CD4-positive, alpha-beta memory T cell (primary cell): ENCODE measurements at regions not wholly inside any gene's neighbourhood (a gene's known extent, or its start where the extent isn't known, plus 50 kb on each side); places are given as distances from the start of the nearest gene placed in this dataset.

ENCODE experiments used
- CTCF ChIA-PET: fragments of 350-600 bp; sonication (Branson Sonifier 250); formaldehyde crosslinking; loops from one replicate; lab custom pipeline; 2021; ENCODE audit warnings: inconsistent platforms; ENCODE audit not compliant: partially characterized antibody; lab: Charles Lee
- POLR2A ChIA-PET: fragments of 350-600 bp; sonication (Branson Sonifier 250); formaldehyde crosslinking; loops from one replicate; lab custom pipeline; 2021; ENCODE audit not compliant: partially characterized antibody; lab: Charles Lee
- DNase-seq, 5 donors: peaks; one replicate each; pipeline versions ENCODE4 v3.0.0 to v3.0.0-alpha.2; 2020 to 2022; ENCODE audit warnings: mixed read lengths in 1 of 5
- H3K27ac ChIP-seq: one replicate; pipeline ENCODE4 v1.7.0; 2013; ENCODE audit warnings: low read depth, low read length
- H3K27me3 ChIP-seq: 2 replicates; pipeline ENCODE4 v1.7.0; 2013; ENCODE audit warnings: mild to moderate bottlenecking, low read length, moderate library complexity; ENCODE audit not compliant: insufficient read depth
- H3K36me3 ChIP-seq: 2 replicates; pipeline ENCODE4 v1.7.0; 2013; ENCODE audit warnings: mild to moderate bottlenecking, low read length, moderate library complexity; ENCODE audit not compliant: insufficient read depth
- H3K4me1 ChIP-seq: 2 replicates; pipeline ENCODE4 v1.7.0; 2013; ENCODE audit warnings: mild to moderate bottlenecking, low read length, moderate library complexity; ENCODE audit not compliant: insufficient read depth
- H3K4me3 ChIP-seq, 2 donors: one replicate each; pipeline ENCODE4 v1.7.0; 2013; ENCODE audit warnings: low read length in 2 of 2, mild to moderate bottlenecking in 1 of 2
- H3K9me3 ChIP-seq, 2 donors: one replicate each; pipeline ENCODE4 v1.7.0; 2013; ENCODE audit warnings: low read length in 2 of 2, control low read depth in 1 of 2; ENCODE audit not compliant: control insufficient read depth in 1 of 2
- H3K27ac Mint-ChIP-seq, 7 donors: one replicate each; pipeline ENCODE4 v1.8.0; 2020 to 2021; ENCODE audit warnings: mixed read lengths in 7 of 7, mild to moderate bottlenecking in 6 of 7, inconsistent platforms in 3 of 7, moderate library complexity in 3 of 7
- H3K27me3 Mint-ChIP-seq, 2 donors: one replicate each; pipeline ENCODE4 v1.8.0; 2020 to 2021; ENCODE audit warnings: mixed read lengths in 2 of 2
- H3K36me3 Mint-ChIP-seq, 2 donors: one replicate each; pipeline ENCODE4 v1.8.0; 2020 to 2021; ENCODE audit warnings: mixed read lengths in 2 of 2, inconsistent platforms in 1 of 2, mild to moderate bottlenecking in 1 of 2
- H3K4me1 Mint-ChIP-seq, 4 donors: one replicate each; pipeline ENCODE4 v1.8.0; 2020 to 2021; ENCODE audit warnings: mixed read lengths in 4 of 4, mild to moderate bottlenecking in 1 of 4
- H3K4me3 Mint-ChIP-seq, 8 donors: one replicate each; pipeline ENCODE4 v1.8.0; 2020 to 2021; ENCODE audit warnings: mixed read lengths in 8 of 8, mild to moderate bottlenecking in 7 of 8, moderate library complexity in 6 of 8, inconsistent platforms in 3 of 8
- H3K9me3 Mint-ChIP-seq, 8 donors: one replicate each; pipeline ENCODE4 v1.8.0; 2020 to 2021; ENCODE audit warnings: mixed read lengths in 8 of 8, mild to moderate bottlenecking in 5 of 8, inconsistent platforms in 3 of 8, moderate library complexity in 1 of 8
- intact Hi-C: fragments of 100-400 bp; cut with micrococcal nuclease; formaldehyde crosslinking; loops from one replicate; pipeline ENCODE4 v1.15.1; 2023

DNA sequence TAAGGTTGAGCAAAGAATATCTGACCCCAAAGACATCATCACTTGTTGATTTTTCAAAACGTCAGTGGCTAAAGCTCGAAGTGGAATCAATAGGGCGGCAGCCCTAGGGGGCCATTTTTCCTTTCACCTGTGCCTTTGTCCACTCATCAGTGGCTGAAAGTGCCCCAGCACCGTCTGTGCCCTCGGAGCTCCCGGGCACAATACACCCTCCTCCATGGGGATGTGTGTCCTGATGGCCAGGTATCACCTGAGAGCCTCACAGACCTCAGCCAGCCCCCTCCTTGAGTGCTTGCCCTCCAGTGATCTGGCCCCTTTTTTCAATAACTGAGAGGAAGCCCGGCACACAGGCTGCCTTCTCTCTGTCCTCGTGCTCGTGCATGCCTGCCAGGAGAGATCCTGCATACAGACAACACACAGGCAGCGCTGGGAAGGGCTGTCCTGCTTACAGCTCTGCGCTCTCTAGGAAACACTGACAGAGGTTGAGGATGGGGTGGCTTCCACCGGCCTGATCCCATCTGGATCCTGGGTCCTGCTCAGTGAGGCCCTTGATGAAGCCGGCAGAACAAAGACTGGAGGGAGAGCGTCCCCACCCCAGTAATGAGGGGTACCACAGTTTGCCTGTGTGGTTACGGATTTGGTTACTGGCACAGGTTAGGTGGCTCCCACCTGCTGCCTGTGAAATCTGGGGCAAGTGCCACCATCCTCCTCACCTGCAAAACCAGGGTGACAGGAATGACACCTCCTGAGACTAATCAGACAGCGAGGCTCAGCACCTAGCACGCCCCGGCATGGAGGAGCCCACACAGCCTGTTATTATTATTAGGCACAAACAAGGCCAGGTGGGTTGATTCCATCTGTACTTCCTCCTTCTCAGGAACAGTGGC, 197.5 kb upstream of the RAB6C start:
- H3K27ac Mint-ChIP-seq: no peak overlapping the region
- peaks cover 3 to 4% of the 10 kb centered on the region in 2 donors for H3K27me3 Mint-ChIP-seq
- ChIA-PET CTCF (no interaction called here), POLR2A (no interaction called here)
- no peaks in the 10 kb centered on the region for H3K9me3 ChIP-seq
- H3K36me3 Mint-ChIP-seq: no peaks in the 10 kb centered on the region
- H3K9me3 Mint-ChIP-seq: peaks cover 0 to 1% (median 0%) of the 10 kb centered on the region in 8 donors
- DNase-seq: no peak
- H3K27me3 ChIP-seq: no peaks in the 10 kb centered on the region
- no peak overlapping the region for H3K4me3 ChIP-seq
- intact Hi-C loops: no loop called here
- peaks cover 0 to 2% (median 0%) of the 10 kb centered on the region in 4 donors for H3K4me1 Mint-ChIP-seq
- no peaks in the 10 kb centered on the region for H3K4me1 ChIP-seq
- H3K27ac ChIP-seq: no peak overlapping the region
- no peak overlapping the region for H3K4me3 Mint-ChIP-seq
- H3K36me3 ChIP-seq: no peaks in the 10 kb centered on the region

GRCh38 chr2:129782633-129782990, 196.9 kb upstream of the RAB6C start:
- H3K4me1 Mint-ChIP-seq: peaks cover 0 to 2% (median 0%) of the 10 kb centered on the region in 4 donors
- H3K4me3 Mint-ChIP-seq: no peak overlapping the region
- intact Hi-C loops: no loop called here
- no peaks in the 10 kb centered on the region for H3K4me1 ChIP-seq
- no peak overlapping the region for H3K27ac Mint-ChIP-seq
- H3K9me3 Mint-ChIP-seq: peaks cover 0 to 2% (median 0%) of the 10 kb centered on the region in 8 donors
- no peaks in the 10 kb centered on the region for H3K36me3 ChIP-seq
- peaks cover 3 to 4% of the 10 kb centered on the region in 2 donors for H3K27me3 Mint-ChIP-seq
- H3K27me3 ChIP-seq: no peaks in the 10 kb centered on the region
- H3K9me3 ChIP-seq: no peaks in the 10 kb centered on the region
- no peak for DNase-seq
- ChIA-PET CTCF (no interaction called here), POLR2A (no interaction called here)
- no peaks in the 10 kb centered on the region for H3K36me3 Mint-ChIP-seq
- H3K4me3 ChIP-seq: no peak overlapping the region
- no peak overlapping the region for H3K27ac ChIP-seq

- ChIA-PET POLR2A (no interaction called here), CTCF (no interaction called here)
- Histone ChIP-seq H3K27me3 (no peaks in the 10 kb centered on the region), H3K27ac (no peak overlapping the region), H3K36me3 (no peaks in the 10 kb centered on the region), H3K9me3 (no peaks in the 10 kb centered on the region), H3K4me1 (no peaks in the 10 kb centered on the region), H3K4me3 (no peak overlapping the region)
- H3K36me3 Mint-ChIP-seq: no peaks in the 10 kb centered on the region
- H3K9me3 Mint-ChIP-seq: peaks cover 0 to 2% (median 0%) of the 10 kb centered on the region in 8 donors
- no peak for DNase-seq
- H3K4me3 Mint-ChIP-seq: no peak overlapping the region
- intact Hi-C loops: no loop called here
- no peaks in the 10 kb centered on the region for H3K4me1 Mint-ChIP-seq
- H3K27ac Mint-ChIP-seq: no peak overlapping the region
- H3K27me3 Mint-ChIP-seq: peaks cover 2 to 3% of the 10 kb centered on the region in 2 donors
These were observed 195.0 kb upstream of the RAB6C start for GRCh38 chr2:129784486-129784885.

DNA sequence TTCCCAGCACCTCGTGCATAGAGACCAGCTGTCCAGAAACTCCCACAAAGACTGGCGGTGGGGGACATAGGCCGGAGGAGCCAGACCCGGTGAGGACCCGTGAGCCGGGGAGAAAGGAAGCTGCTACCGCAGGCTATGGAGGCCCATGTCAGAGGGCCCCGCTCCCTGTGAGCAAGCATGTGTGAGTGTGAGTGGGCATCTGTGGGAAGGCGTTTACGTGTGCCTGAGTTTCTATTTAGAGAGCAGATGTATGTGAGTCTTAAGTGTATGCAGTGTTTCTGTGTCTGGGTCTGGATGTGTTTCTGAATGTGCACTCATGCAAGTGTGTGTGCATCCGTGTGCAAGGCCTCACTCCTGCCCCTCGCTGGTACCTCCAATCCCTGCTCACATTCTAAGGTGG, 187.8 kb upstream of the RAB6C start:
- Mint-ChIP-seq H3K27ac (no peak overlapping the region), H3K36me3 (no peaks in the 10 kb centered on the region), H3K9me3 (peaks cover 0 to 2% (median 0%) of the 10 kb centered on the region in 8 donors), H3K4me3 (no peak overlapping the region), H3K27me3 (peaks cover 3 to 8% of the 10 kb centered on the region in 2 donors), H3K4me1 (no peaks in the 10 kb centered on the region)
- CTCF ChIA-PET: no interaction called here
- Histone ChIP-seq H3K9me3 (no peaks in the 10 kb centered on the region), H3K27me3 (no peaks in the 10 kb centered on the region), H3K27ac (no peak overlapping the region), H3K4me3 (no peak overlapping the region), H3K36me3 (no peaks in the 10 kb centered on the region), H3K4me1 (no peaks in the 10 kb centered on the region)
- intact Hi-C loops: no loop called here
- no peak for DNase-seq
- POLR2A ChIA-PET: no interaction called here

DNA sequence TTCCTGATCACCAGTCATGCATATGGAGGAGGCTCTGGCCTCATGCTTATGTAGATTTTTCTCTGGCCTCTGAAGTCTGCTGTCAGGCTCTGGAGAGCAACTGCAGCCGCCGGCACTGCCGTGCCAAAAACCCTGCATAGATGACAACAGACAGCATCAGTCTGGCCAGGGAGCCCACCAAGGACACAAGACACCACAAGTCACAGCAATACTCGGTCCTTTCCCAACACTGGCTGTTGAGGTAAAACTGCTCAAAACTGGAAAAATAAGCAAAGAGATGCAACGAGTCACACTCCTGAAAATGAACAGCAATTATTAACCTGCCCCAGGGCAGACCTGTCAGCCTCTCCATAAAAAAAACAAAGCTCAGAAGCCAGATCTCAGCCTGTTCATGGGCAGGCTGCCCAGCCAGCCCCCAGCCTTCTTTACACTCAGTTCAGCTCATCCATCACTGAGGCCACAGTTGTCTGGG, 186.0 kb upstream of the RAB6C start:
- Histone ChIP-seq H3K27me3 (no peaks in the 10 kb centered on the region), H3K4me1 (no peaks in the 10 kb centered on the region), H3K9me3 (no peaks in the 10 kb centered on the region), H3K4me3 (no peak overlapping the region), H3K27ac (no peak overlapping the region), H3K36me3 (no peaks in the 10 kb centered on the region)
- Mint-ChIP-seq H3K36me3 (no peaks in the 10 kb centered on the region), H3K4me3 (no peak overlapping the region), H3K4me1 (no peaks in the 10 kb centered on the region), H3K27me3 (peaks cover 3 to 8% of the 10 kb centered on the region in 2 donors), H3K27ac (no peak overlapping the region), H3K9me3 (no peaks in the 10 kb centered on the region)
- CTCF ChIA-PET: no interaction called here
- intact Hi-C loops: no loop called here
- no peak for DNase-seq
- POLR2A ChIA-PET: no interaction called here

GRCh38 chr2:129794116-129794515, 185.3 kb upstream of the RAB6C start:
- ChIA-PET POLR2A (interaction anchor here (0.6 kb wide), 1 partner anchor 9 kb away, joined by 4 read pairs; no protein-coding TSS in a partner anchor), CTCF (no interaction called here)
- no peak overlapping the region for H3K4me3 ChIP-seq
- no peaks in the 10 kb centered on the region for H3K4me1 ChIP-seq
- Mint-ChIP-seq H3K36me3 (no peaks in the 10 kb centered on the region), H3K4me1 (no peaks in the 10 kb centered on the region), H3K9me3 (no peaks in the 10 kb centered on the region), H3K4me3 (no peak overlapping the region), H3K27ac (no peak overlapping the region), H3K27me3 (peaks cover 3 to 8% of the 10 kb centered on the region in 2 donors)
- intact Hi-C loops: no loop called here
- H3K36me3 ChIP-seq: no peaks in the 10 kb centered on the region
- DNase-seq: no peak
- no peak overlapping the region for H3K27ac ChIP-seq
- H3K9me3 ChIP-seq: no peaks in the 10 kb centered on the region
- H3K27me3 ChIP-seq: no peaks in the 10 kb centered on the region

DNA sequence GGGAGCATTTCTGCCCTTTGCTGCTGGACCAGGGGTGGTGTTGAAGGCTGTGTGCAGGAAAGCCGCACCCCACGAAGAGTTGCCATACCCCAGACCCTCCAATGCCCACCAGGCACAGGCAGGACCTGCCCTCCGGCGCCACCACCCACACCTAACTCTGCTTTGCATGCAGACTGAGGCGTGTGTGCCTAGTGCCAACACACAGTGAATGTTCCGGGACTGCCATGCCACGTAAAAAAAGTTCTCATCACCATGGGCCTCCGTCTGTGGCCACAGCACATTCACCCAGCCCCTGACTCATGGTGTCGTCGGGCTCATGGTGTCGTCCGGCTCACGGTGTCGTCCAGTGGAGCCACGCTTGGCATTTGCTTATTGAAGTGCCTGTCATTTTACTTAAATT, 184.9 kb upstream of the RAB6C start:
- Mint-ChIP-seq H3K27ac (no peak overlapping the region), H3K4me3 (no peak overlapping the region), H3K9me3 (no peaks in the 10 kb centered on the region), H3K4me1 (no peaks in the 10 kb centered on the region), H3K27me3 (peaks cover 3 to 8% of the 10 kb centered on the region in 2 donors), H3K36me3 (no peaks in the 10 kb centered on the region)
- H3K27ac ChIP-seq: no peak overlapping the region
- no peaks in the 10 kb centered on the region for H3K9me3 ChIP-seq
- no peak overlapping the region for H3K4me3 ChIP-seq
- intact Hi-C loops: no loop called here
- no peaks in the 10 kb centered on the region for H3K4me1 ChIP-seq
- POLR2A ChIA-PET: interaction anchor here (0.6 kb wide), 1 partner anchor 9 kb away, joined by 4 read pairs; no protein-coding TSS in a partner anchor
- CTCF ChIA-PET: no interaction called here
- H3K36me3 ChIP-seq: no peaks in the 10 kb centered on the region
- no peak for DNase-seq
- H3K27me3 ChIP-seq: no peaks in the 10 kb centered on the region
